ENCODE measurements at regions not wholly inside any gene's neighbourhood (a gene's known extent, or its start where the extent isn't known, plus 50 kb on each side); places are given as distances from the start of the nearest gene placed in this dataset.

DNA sequence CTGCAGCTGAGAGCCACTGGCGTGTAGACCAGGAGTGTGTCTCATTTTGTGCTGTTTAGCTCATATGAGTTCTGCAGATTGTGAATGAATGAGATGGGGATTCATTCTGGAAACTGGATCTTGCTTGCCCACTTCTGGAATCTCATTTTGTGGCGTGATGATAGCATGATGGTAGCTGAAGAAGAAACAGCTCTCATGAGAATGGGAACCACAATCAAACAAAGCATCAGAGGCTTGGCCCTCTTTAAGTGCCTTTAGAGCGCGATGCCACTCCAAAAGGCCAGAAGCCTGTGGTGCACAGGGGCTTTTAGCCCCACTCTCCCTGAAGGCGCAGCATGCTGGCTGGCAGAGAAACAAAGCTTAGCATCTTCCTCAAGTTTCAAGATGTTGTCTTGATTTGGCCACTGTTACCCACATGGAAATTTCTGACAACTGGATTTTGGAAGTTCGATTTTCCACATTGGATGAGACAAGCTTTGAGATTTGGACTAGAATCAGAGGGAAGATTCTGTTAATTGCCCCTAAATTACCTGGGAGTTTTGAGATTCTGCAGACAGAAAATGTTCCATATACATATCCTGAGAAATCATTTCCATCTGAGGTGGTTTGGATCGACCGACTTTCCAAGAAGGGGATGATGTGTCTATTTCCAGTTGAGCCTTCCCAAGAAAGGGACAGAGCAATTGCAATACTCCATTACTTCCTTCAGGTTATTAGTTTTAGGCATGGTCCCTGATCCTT, 234.5 kb downstream of the VAPA start:
- TF ChIP-seq, protein P1, sequence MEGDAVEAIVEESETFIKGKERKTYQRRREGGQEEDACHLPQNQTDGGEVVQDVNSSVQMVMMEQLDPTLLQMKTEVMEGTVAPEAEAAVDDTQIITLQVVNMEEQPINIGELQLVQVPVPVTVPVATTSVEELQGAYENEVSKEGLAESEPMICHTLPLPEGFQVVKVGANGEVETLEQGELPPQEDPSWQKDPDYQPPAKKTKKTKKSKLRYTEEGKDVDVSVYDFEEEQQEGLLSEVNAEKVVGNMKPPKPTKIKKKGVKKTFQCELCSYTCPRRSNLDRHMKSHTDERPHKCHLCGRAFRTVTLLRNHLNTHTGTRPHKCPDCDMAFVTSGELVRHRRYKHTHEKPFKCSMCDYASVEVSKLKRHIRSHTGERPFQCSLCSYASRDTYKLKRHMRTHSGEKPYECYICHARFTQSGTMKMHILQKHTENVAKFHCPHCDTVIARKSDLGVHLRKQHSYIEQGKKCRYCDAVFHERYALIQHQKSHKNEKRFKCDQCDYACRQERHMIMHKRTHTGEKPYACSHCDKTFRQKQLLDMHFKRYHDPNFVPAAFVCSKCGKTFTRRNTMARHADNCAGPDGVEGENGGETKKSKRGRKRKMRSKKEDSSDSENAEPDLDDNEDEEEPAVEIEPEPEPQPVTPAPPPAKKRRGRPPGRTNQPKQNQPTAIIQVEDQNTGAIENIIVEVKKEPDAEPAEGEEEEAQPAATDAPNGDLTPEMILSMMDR (IDR thresholded peaks at IDR 0.05): no peak
- TF ChIP-seq POLR2A (IDR thresholded peaks at IDR 0.05): no peak
- no peak for TF ChIP-seq POLR2AphosphoS5 (IDR thresholded peaks at IDR 0.05)
- no peak for TF ChIP-seq EP300 (IDR thresholded peaks at IDR 0.05)
